ENCODE measurements at regions not wholly inside any gene's neighbourhood (a gene's known extent, or its start where the extent isn't known, plus 50 kb on each side); places are given as distances from the start of the nearest gene placed in this dataset.
A peak's percentile ranks its signal among the peaks of the same experiment; 100 is the strongest.

- FAIRE-seq, result no peak
- H3K36me3 ChIP-seq (ENCODE audit: control insufficient read depth in 2 of 4, insufficient read depth in 4 of 4, low read length in 3 of 4), result peaks cover 0 to 3% (median 1%) of the 10 kb centered on the region in 4 experiments; a peak in 3 of 8 replicates
- no peak overlapping the region for H4K5ac ChIP-seq (ENCODE audit: insufficient read length, low read depth, low read length)
- no peaks in the 10 kb centered on the region for H3K27me3 ChIP-seq (replicated peaks in 1 of 4; ENCODE audit: control insufficient read depth in 3 of 4, extremely low read depth in 1 of 4, insufficient read depth in 3 of 4, low read length in 3 of 4)
- no peak overlapping the region for H3K27ac ChIP-seq (ENCODE audit: low read depth, low read length)
- no peak for DNase-seq (ENCODE audit: low read depth in 1 of 2, low spot score in 2 of 2)
- H2BK120ac ChIP-seq (replicated peaks; ENCODE audit: low read depth, low read length), result no peak overlapping the region
- no peak overlapping the region for H2AFZ ChIP-seq (ENCODE audit: low read length)
- H3K79me1 ChIP-seq (ENCODE audit: low read depth, low read length), result no peaks in the 10 kb centered on the region
- H3K4me1 ChIP-seq (replicated peaks in 1 of 4; ENCODE audit: control insufficient read depth in 3 of 4, insufficient read depth in 4 of 4, low read length in 3 of 4), result peaks cover 0 to 2% (median 0%) of the 10 kb centered on the region in 4 experiments; a peak in 3 of 7 replicates
- H4K8ac ChIP-seq (ENCODE audit: extremely low read depth, insufficient read depth, low read length), result no peak overlapping the region
- H4K91ac ChIP-seq (replicated peaks; ENCODE audit: insufficient read length, low read length), result peak overlapping the region; percentile 9
- H3K79me2 ChIP-seq (ENCODE audit: control insufficient read depth in 1 of 2, insufficient read depth in 2 of 2, low read length in 2 of 2), result no peaks in the 10 kb centered on the region
- H4K20me1 ChIP-seq (replicated peaks in 1 of 2; ENCODE audit: control insufficient read depth in 1 of 2, insufficient read depth in 2 of 2, low read length in 2 of 2), result no peaks in the 10 kb centered on the region
- H3K23me2 ChIP-seq (ENCODE audit: low read depth, low read length), result no peaks in the 10 kb centered on the region
- peaks cover 4 to 10% of the 10 kb centered on the region in 2 experiments; a peak in 3 of 4 replicates for H3K9me3 ChIP-seq (ENCODE audit: insufficient read depth in 2 of 2, low read depth in 1 of 2, low read length in 1 of 2)
- H3K56ac ChIP-seq (replicated peaks; ENCODE audit: insufficient read length, low read depth, low read length), result no peak overlapping the region
- H3K4me2 ChIP-seq (ENCODE audit: insufficient read depth in 1 of 2, low read depth in 2 of 2, low read length in 2 of 2), result no peak overlapping the region
- H2BK20ac ChIP-seq (ENCODE audit: low read length), result no peak overlapping the region
- ChIA-PET POLR2A (ENCODE audit: partially characterized antibody) (no interaction called here), CTCF (ENCODE audit: partially characterized antibody) (interaction anchor here (1.0 kb wide), 1 partner anchor 16 kb away, joined by 3 read pairs; no protein-coding TSS in a partner anchor)
- no peak overlapping the region for H2BK15ac ChIP-seq (ENCODE audit: low read length)
- H3K23ac ChIP-seq (ENCODE audit: insufficient read length), result no peak overlapping the region
- H2AK5ac ChIP-seq (ENCODE audit: low read depth, low read length), result no peak overlapping the region
- no peak overlapping the region for H3K4me3 ChIP-seq (ENCODE audit: extremely low read depth in 1 of 4, insufficient read depth in 2 of 4, low read depth in 3 of 4, low read length in 4 of 4)
- H3K18ac ChIP-seq (ENCODE audit: extremely low read depth, low read length), result no peak overlapping the region; the same call in 1 of the 2 replicates
- WGBS, 2 experiments (ENCODE audit: extremely low coverage in 1 of 2, insufficient coverage in 1 of 2, insufficient read length in 1 of 2, insufficient replicate concordance in 2 of 2, low coverage in 1 of 2, low lambda C conversion rate in 2 of 2, missing lambda C conversion rate in 1 of 2), result 93% methylated on average over 3 of the region's 3 CpGs; no CpG with 5 or more reads in 1 of the 2 experiments
- H3K4ac ChIP-seq (replicated peaks; ENCODE audit: insufficient read length, low read depth, low read length), result no peak overlapping the region
- H2BK5ac ChIP-seq (ENCODE audit: low read depth, low read length), result no peak overlapping the region
- no peak overlapping the region for H3K9ac ChIP-seq (replicated peaks in 1 of 4; ENCODE audit: extremely low read depth in 1 of 4, low read depth in 3 of 4, low read length in 3 of 4)
- H3K14ac ChIP-seq (ENCODE audit: insufficient read length), result no peak overlapping the region
- no peak overlapping the region; the same call in 1 of the 2 replicates for H2BK12ac ChIP-seq (ENCODE audit: low read depth, low read length)
- TF ChIP-seq YY1 (IDR thresholded peaks at IDR 0.05; ENCODE audit: low read depth, low read length) (no peak), MAFK (IDR thresholded peaks at IDR 0.05; ENCODE audit: low read depth, low read length) (no peak), MAX (IDR thresholded peaks at IDR 0.05) (no peak), CBX5 (IDR thresholded peaks at IDR 0.05; ENCODE audit: low read depth, low read length) (no peak), JUND (IDR thresholded peaks at IDR 0.05; ENCODE audit: low read length) (no peak)
These were observed 129.3 kb upstream of the PLPPR5 start for GRCh38 chr1:99133756-99134500.
